ENCODE measurements at regions not wholly inside any gene's neighbourhood (a gene's known extent, or its start where the extent isn't known, plus 50 kb on each side); places are given as distances from the start of the nearest gene placed in this dataset.

DNA sequence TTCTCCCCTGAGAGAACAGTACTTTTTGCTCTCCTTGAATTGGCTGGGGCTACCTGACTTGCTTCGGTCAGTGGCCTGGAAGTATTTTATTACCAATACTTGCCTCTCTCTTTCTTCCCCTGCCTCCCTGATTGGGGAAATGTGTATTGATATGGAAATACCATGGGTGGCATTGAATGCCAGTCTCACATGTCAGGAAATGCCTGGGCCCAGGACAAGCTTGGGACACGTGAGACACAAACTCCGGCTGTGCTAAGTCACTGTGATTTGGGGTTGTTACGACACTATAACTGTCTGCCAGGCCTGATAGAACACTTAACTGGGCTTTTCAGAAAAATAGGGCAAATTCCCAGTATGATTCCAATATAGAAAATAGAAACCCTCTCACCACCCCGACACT is 238.3 kb downstream of the GADD45G start:
- Histone ChIP-seq H3K36me3 (ENCODE audit: control insufficient read depth, insufficient read depth, low read length) (no peaks in the 10 kb centered on the region), H3K27me3 (ENCODE audit: control insufficient read depth, insufficient read depth, low read length) (no peaks in the 10 kb centered on the region), H3K9ac (ENCODE audit: low read depth, low read length) (no peak overlapping the region), H3K27ac (ENCODE audit: low read depth, low read length) (no peak overlapping the region), H3K9me3 (ENCODE audit: control insufficient read depth, insufficient read depth, low read length) (no peaks in the 10 kb centered on the region), H3K4me3 (ENCODE audit: low read depth, low read length) (no peak overlapping the region), H3K4me1 (ENCODE audit: control insufficient read depth, insufficient read depth, low read length) (peaks cover 5% of the 10 kb centered on the region)

- H3K4me1 ChIP-seq (ENCODE audit: control insufficient read depth, insufficient read depth, low read length), result peaks cover 5% of the 10 kb centered on the region
- no peaks in the 10 kb centered on the region for H3K27me3 ChIP-seq (ENCODE audit: control insufficient read depth, insufficient read depth, low read length)
Observed at GRCh38 chr9:89843591-89843990, 238.8 kb downstream of the GADD45G start.

DNA sequence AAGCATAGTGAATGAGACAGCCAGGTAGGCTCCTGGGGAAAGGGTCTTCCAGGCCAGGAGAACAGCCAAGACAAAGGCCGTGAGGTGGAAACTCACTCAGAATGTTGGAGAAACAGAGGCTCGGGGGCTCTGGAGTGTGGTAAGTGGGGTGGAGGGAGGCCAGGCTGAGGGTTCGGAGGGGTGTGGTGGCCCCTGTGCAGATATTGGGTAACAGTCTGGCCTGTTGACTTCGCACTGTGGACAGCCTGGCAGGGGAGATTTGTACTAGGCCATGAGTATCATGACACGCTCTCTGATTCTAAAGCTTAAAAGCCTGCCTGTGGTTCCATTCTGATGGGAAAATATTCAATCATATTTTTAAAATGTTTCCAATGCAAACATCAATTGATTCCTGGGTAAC is 239.3 kb downstream of the GADD45G start:
- Histone ChIP-seq H3K27me3 (ENCODE audit: control insufficient read depth, insufficient read depth, low read length) (no peaks in the 10 kb centered on the region), H3K4me3 (ENCODE audit: low read depth, low read length) (no peak overlapping the region), H3K36me3 (ENCODE audit: control insufficient read depth, insufficient read depth, low read length) (no peaks in the 10 kb centered on the region), H3K9ac (ENCODE audit: low read depth, low read length) (no peak overlapping the region), H3K4me1 (ENCODE audit: control insufficient read depth, insufficient read depth, low read length) (peaks cover 5% of the 10 kb centered on the region), H3K9me3 (ENCODE audit: control insufficient read depth, insufficient read depth, low read length) (no peaks in the 10 kb centered on the region), H3K27ac (ENCODE audit: low read depth, low read length) (no peak overlapping the region)

More at GRCh38 chr9:89843591-89843990, 238.8 kb downstream of the GADD45G start:
- Histone ChIP-seq H3K9ac (ENCODE audit: low read depth, low read length) (no peak overlapping the region), H3K4me3 (ENCODE audit: low read depth, low read length) (no peak overlapping the region), H3K27ac (ENCODE audit: low read depth, low read length) (no peak overlapping the region), H3K36me3 (ENCODE audit: control insufficient read depth, insufficient read depth, low read length) (no peaks in the 10 kb centered on the region), H3K9me3 (ENCODE audit: control insufficient read depth, insufficient read depth, low read length) (no peaks in the 10 kb centered on the region)

DNA sequence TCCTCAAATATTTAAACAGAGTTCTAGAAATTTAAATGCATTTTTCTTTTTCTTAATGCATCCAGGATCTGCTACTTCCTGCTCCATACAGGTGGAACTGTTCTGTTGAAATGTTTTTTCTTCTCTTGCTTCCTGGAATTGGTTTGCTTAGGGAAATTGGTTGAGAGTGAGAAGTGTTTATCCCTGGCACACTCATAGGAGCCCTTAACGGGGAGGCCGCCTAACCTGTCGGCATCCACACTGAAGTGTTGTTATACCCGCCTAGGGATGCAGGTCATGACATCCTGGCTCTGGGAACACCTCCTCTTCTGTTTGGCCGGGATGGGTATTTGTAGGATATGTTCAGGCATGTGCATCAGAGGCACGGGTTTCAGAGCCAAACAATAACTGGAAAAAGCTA is 239.7 kb downstream of the GADD45G start:
- Histone ChIP-seq H3K27ac (ENCODE audit: low read depth, low read length) (no peak overlapping the region), H3K9me3 (ENCODE audit: control insufficient read depth, insufficient read depth, low read length) (no peaks in the 10 kb centered on the region), H3K27me3 (ENCODE audit: control insufficient read depth, insufficient read depth, low read length) (no peaks in the 10 kb centered on the region), H3K4me3 (ENCODE audit: low read depth, low read length) (no peak overlapping the region), H3K4me1 (ENCODE audit: control insufficient read depth, insufficient read depth, low read length) (peaks cover under 1% of the 10 kb centered on the region; the same call in 1 of the 2 replicates), H3K9ac (ENCODE audit: low read depth, low read length) (no peak overlapping the region), H3K36me3 (ENCODE audit: control insufficient read depth, insufficient read depth, low read length) (no peaks in the 10 kb centered on the region)

DNA sequence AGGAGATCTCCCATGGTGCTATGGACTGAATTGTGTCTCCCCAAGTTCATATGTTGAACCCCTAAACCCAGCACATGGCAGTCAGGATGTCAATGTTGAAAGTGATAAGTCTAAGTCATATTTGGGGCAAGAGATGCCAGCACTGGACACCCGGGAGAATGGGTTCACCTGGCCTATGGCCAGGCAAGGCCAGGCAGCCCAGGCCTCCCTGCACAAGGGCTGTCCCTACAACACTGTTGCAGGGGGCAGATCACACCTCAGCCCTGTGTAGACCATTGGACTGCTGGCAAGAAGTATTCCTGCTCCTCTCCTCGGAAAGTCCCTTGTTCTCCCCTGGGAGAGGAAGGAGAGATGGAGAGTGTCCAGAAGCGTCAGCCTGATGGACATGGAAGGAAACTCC is 240.5 kb downstream of the GADD45G start:
- H3K4me3 ChIP-seq (ENCODE audit: low read depth, low read length), result no peak overlapping the region
- H3K4me1 ChIP-seq (ENCODE audit: control insufficient read depth, insufficient read depth, low read length), result no peaks in the 10 kb centered on the region
- H3K9ac ChIP-seq (ENCODE audit: low read depth, low read length), result no peak overlapping the region
- no peak overlapping the region for H3K27ac ChIP-seq (ENCODE audit: low read depth, low read length)
- H3K27me3 ChIP-seq (ENCODE audit: control insufficient read depth, insufficient read depth, low read length), result no peaks in the 10 kb centered on the region
- no peaks in the 10 kb centered on the region for H3K36me3 ChIP-seq (ENCODE audit: control insufficient read depth, insufficient read depth, low read length)
- H3K9me3 ChIP-seq (ENCODE audit: control insufficient read depth, insufficient read depth, low read length), result no peaks in the 10 kb centered on the region

- Histone ChIP-seq H3K27me3 (ENCODE audit: control insufficient read depth, insufficient read depth, low read length) (no peaks in the 10 kb centered on the region), H3K9ac (ENCODE audit: low read depth, low read length) (no peak overlapping the region), H3K36me3 (ENCODE audit: control insufficient read depth, insufficient read depth, low read length) (no peaks in the 10 kb centered on the region), H3K4me3 (ENCODE audit: low read depth, low read length) (no peak overlapping the region), H3K9me3 (ENCODE audit: control insufficient read depth, insufficient read depth, low read length) (no peaks in the 10 kb centered on the region), H3K27ac (ENCODE audit: low read depth, low read length) (no peak overlapping the region), H3K4me1 (ENCODE audit: control insufficient read depth, insufficient read depth, low read length) (no peaks in the 10 kb centered on the region)
Observed at GRCh38 chr9:89845862-89846261, 241.1 kb downstream of the GADD45G start.

DNA sequence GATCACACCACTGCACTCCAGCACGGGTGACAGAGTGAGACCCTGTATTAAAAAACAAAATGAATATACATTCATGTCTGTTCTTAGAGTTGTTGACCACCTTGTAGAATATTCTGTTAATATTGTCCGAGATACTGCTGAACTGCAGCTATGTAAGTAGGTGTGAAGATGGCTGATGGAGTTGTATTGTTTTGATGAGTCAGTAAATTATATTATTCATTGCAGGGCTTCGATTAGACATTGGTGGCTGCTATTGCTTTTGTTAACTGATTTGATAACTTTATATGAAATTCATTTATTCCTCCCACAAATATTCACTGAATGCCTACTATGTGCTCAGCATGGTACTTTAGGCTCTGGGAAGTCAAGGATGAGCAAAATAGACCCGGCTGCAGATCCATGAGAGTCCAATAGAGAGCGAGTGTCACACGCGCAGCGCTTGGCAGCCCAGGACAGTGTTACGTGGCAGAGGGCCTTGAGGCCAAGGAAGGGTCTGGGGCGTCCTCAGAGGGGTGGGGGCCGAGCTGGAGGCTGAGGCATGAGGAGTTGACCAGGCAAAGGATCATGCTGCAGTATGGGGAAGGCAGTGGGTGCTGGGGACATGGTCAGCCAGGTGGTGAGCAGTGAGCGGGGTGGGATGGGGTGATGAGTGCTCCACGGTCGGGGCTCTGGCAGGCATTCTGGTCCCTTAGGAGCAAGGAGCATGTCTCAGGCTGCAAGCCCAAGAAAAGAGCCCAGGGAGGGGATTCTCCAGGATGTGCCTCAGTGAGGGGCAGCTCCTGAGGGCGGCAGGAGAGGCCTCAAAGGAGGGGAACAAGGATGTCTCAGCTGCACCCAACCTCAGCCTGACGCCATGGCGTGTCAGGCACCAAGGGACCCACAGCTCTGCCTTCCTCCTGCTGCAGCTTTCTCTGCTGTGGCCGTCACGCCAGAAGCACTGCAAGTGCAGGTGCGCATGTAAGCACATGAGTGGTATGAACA is 243.5 kb downstream of the GADD45G start:
- Histone ChIP-seq H3K4me3 (ENCODE audit: low read depth, low read length) (no peak overlapping the region), H3K9ac (ENCODE audit: low read depth, low read length) (no peak overlapping the region), H3K9me3 (ENCODE audit: control insufficient read depth, insufficient read depth, low read length) (no peaks in the 10 kb centered on the region), H3K4me1 (ENCODE audit: control insufficient read depth, insufficient read depth, low read length) (no peaks in the 10 kb centered on the region), H3K27me3 (ENCODE audit: control insufficient read depth, insufficient read depth, low read length) (no peaks in the 10 kb centered on the region), H3K27ac (ENCODE audit: low read depth, low read length) (no peak overlapping the region), H3K36me3 (ENCODE audit: control insufficient read depth, insufficient read depth, low read length) (no peaks in the 10 kb centered on the region)

DNA sequence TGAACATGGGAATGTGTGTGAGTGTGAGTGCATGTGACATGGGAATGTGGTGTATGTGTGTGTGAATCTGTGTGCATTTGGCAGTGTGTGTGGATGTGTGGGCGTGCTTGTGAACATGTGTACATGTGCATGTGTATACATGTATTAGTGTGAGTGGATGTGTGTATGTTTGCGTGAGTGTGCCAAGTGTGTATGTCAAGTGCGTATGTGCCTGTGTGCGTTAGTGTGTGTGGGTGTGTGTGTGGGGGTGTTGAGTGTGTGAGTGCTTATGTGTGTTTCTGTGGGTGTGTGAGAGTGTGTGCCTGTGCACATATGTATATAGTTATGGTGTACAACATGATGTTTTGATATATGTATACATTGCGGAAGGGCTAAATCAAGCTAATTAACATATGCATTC is 244.3 kb downstream of the GADD45G start:
- Histone ChIP-seq H3K36me3 (ENCODE audit: control insufficient read depth, insufficient read depth, low read length) (no peaks in the 10 kb centered on the region), H3K4me3 (ENCODE audit: low read depth, low read length) (no peak overlapping the region), H3K9ac (ENCODE audit: low read depth, low read length) (no peak overlapping the region), H3K9me3 (ENCODE audit: control insufficient read depth, insufficient read depth, low read length) (no peaks in the 10 kb centered on the region), H3K27me3 (ENCODE audit: control insufficient read depth, insufficient read depth, low read length) (no peaks in the 10 kb centered on the region), H3K27ac (ENCODE audit: low read depth, low read length) (no peak overlapping the region), H3K4me1 (ENCODE audit: control insufficient read depth, insufficient read depth, low read length) (no peaks in the 10 kb centered on the region)

GRCh38 chr9:89850153-89850552 is 245.3 kb downstream of the GADD45G start:
- Histone ChIP-seq H3K36me3 (ENCODE audit: control insufficient read depth, insufficient read depth, low read length) (no peaks in the 10 kb centered on the region), H3K27ac (ENCODE audit: low read depth, low read length) (no peak overlapping the region), H3K9ac (ENCODE audit: low read depth, low read length) (no peak overlapping the region), H3K4me1 (ENCODE audit: control insufficient read depth, insufficient read depth, low read length) (no peaks in the 10 kb centered on the region; the same call in 1 of the 2 replicates), H3K27me3 (ENCODE audit: control insufficient read depth, insufficient read depth, low read length) (no peaks in the 10 kb centered on the region), H3K4me3 (ENCODE audit: low read depth, low read length) (no peak overlapping the region), H3K9me3 (ENCODE audit: control insufficient read depth, insufficient read depth, low read length) (no peaks in the 10 kb centered on the region)

DNA sequence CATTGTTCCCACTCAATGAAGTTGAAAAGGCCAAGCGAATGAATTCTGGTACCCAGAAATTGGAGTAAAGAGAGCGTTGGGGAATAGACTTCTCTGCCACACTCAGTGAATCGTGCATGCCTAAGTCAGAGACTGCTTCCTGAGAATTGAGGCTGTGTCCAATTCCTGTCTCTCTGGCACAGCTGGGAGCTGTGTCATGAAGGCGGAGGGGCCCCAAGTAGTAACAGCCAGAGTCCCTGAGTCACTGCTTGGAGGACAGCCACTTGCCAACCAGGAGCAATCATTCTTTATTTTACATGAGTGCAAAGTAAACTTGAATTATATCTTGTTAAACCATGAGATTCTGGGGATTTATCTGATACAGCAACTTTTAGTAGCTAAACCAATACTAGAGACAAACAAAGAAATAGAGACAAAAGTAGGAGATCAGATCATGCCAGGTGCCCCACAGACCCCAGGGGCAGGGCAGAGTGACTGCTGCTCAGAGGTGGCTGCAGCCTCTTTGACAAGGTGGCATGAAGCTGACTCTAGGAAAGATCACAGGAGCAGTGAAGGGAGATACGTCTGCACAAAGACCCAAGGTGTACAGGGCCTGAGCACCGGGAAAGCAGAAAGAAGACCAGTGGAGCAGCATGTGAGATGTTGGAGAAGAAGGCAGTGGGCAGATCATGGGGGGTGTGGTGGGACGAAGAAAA is 246.0 kb downstream of the GADD45G start:
- no peaks in the 10 kb centered on the region for H3K36me3 ChIP-seq (ENCODE audit: control insufficient read depth, insufficient read depth, low read length)
- H3K9me3 ChIP-seq (ENCODE audit: control insufficient read depth, insufficient read depth, low read length), result no peaks in the 10 kb centered on the region
- no peaks in the 10 kb centered on the region; the same call in 1 of the 2 replicates for H3K4me1 ChIP-seq (ENCODE audit: control insufficient read depth, insufficient read depth, low read length)
- no peak overlapping the region for H3K4me3 ChIP-seq (ENCODE audit: low read depth, low read length)
- H3K27ac ChIP-seq (ENCODE audit: low read depth, low read length), result no peak overlapping the region
- no peaks in the 10 kb centered on the region for H3K27me3 ChIP-seq (ENCODE audit: control insufficient read depth, insufficient read depth, low read length)
- H3K9ac ChIP-seq (ENCODE audit: low read depth, low read length), result no peak overlapping the region

DNA sequence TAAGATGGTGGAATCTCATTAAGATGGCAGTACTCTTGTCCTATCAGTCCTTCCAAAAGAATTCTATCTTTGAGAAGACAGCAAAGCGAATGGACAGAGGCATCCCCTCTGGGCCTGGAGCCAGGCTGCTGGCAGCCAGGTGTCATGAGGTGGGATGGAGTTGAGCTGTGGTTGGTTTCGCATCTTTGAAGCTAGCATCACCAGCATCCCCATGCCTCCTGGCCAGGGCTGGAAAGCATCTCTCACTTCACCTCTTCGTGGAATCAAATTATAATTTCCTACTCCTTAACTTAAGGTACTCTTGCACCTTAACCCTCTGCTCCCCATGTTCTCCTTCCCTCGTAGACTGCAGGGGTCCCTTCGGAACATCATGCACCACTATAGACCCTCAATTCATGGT is 248.3 kb downstream of the GADD45G start:
- Histone ChIP-seq H3K4me1 (ENCODE audit: control insufficient read depth, insufficient read depth, low read length) (no peaks in the 10 kb centered on the region; the same call in 1 of the 2 replicates), H3K27ac (ENCODE audit: low read depth, low read length) (no peak overlapping the region), H3K9ac (ENCODE audit: low read depth, low read length) (no peak overlapping the region), H3K9me3 (ENCODE audit: control insufficient read depth, insufficient read depth, low read length) (no peaks in the 10 kb centered on the region), H3K4me3 (ENCODE audit: low read depth, low read length) (no peak overlapping the region), H3K27me3 (ENCODE audit: control insufficient read depth, insufficient read depth, low read length) (no peaks in the 10 kb centered on the region), H3K36me3 (ENCODE audit: control insufficient read depth, insufficient read depth, low read length) (no peaks in the 10 kb centered on the region)
